ENCODE measurements at regions not wholly inside any gene's neighbourhood (a gene's known extent, or its start where the extent isn't known, plus 50 kb on each side); places are given as distances from the start of the nearest gene placed in this dataset.

DNA sequence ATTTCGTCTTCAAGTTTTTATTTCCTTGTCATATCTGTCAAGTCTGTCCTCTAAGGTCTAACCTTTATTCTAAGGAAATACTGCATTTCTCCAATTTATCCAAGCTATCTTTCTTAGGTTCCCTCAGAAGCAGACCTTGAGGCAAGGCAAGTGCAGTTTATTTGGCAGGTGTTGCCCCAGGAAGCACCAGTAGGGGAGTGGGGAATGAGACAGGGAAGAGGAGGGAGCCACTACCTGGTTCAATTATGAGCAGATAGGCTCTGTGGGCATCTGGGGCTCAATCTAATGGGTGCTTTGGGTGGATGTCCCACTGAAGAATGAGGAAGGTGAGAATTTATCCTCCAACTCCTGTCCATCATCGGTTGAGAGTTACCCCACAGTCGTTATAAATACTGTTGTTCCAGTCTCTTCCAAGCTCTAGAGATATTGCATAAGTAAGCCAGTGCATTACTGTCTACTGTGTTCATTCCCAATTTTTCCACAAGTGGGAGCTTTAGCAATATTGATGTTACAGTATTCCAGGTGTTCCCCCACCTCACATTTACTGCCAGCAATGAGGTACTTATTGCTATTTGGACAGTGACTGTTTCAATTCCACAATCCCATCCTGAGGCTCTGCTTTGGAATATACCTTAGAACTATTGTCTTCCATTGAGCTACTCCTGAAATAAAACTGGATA is 154.9 kb upstream of the CEP126 start:
- TF ChIP-seq FOS (IDR thresholded peaks at IDR 0.05; ENCODE audit: low read depth, low read length) (no peak), POLR2A (IDR thresholded peaks at IDR 0.05; ENCODE audit: low read depth, low read length) (no peak), RAD21 (IDR thresholded peaks at IDR 0.05; ENCODE audit: low read length) (0 out of 2 replicates have a peak, but pooled peaks have one; percentile 14), MAFK (IDR thresholded peaks at IDR 0.05; ENCODE audit: low read depth, low read length) (no peak), BHLHE40 (IDR thresholded peaks at IDR 0.05; ENCODE audit: low read depth, low read length) (no peak), NFE2L2 (IDR thresholded peaks at IDR 0.05; ENCODE audit: low read depth, low read length) (no peak)
- TF ChIP-seq, protein P1, sequence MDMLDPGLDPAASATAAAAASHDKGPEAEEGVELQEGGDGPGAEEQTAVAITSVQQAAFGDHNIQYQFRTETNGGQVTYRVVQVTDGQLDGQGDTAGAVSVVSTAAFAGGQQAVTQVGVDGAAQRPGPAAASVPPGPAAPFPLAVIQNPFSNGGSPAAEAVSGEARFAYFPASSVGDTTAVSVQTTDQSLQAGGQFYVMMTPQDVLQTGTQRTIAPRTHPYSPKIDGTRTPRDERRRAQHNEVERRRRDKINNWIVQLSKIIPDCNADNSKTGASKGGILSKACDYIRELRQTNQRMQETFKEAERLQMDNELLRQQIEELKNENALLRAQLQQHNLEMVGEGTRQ (IDR thresholded peaks at IDR 0.05; ENCODE audit: low read depth, low read length), result no peak
- TF ChIP-seq, protein P2, sequence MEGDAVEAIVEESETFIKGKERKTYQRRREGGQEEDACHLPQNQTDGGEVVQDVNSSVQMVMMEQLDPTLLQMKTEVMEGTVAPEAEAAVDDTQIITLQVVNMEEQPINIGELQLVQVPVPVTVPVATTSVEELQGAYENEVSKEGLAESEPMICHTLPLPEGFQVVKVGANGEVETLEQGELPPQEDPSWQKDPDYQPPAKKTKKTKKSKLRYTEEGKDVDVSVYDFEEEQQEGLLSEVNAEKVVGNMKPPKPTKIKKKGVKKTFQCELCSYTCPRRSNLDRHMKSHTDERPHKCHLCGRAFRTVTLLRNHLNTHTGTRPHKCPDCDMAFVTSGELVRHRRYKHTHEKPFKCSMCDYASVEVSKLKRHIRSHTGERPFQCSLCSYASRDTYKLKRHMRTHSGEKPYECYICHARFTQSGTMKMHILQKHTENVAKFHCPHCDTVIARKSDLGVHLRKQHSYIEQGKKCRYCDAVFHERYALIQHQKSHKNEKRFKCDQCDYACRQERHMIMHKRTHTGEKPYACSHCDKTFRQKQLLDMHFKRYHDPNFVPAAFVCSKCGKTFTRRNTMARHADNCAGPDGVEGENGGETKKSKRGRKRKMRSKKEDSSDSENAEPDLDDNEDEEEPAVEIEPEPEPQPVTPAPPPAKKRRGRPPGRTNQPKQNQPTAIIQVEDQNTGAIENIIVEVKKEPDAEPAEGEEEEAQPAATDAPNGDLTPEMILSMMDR (conservative IDR thresholded peaks at IDR 0.05; ENCODE audit: low read depth, low read length), result peak; percentile 31; the same call in 1 of the 2 replicates

All from IMR-90 (cell line).